ENCODE measurements at regions not wholly inside any gene's neighbourhood (a gene's known extent, or its start where the extent isn't known, plus 50 kb on each side); places are given as distances from the start of the nearest gene placed in this dataset.

DNA sequence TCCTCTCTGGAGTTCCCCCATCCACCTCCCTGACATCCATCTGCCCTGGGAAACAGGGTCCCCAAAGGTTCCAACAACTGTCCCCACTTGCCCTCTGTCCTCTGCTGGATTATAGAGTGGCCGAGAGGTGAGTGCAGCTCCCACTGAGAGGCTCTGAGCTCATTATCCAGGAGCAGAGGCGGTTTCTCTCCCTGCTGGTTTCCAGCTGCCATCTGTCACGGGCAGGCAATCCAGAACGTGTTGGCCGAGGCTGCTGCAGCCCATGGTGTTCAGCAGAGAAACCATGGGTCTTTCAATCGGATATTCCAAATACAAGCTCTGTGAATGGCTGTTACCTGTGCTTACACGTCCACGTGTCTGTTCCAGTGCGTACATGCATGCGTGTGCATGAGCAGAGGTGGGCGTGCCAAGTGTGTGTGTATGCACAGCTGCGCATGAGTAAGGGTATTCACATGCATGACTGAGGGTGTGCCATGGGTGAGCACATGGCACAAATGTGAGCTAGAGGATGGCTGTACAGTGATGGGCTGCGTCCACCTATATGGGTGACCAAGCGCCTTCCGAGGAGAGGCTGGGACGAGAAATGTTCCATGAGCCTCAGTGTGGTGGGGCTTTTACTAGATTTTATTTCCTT, 183.7 kb upstream of the PMEPA1 start:
- no peak for ATAC-seq
- no TSS peak for BruUV-seq (replicated peaks)

GRCh38 chr20:57892471-57892870, 182.7 kb upstream of the PMEPA1 start:
- no peaks in the 10 kb centered on the region for H3K36me3 ChIP-seq (ENCODE audit: low read depth, low read length)
- intact Hi-C loops (cut with micrococcal nuclease): no loop called here
- H2AFZ ChIP-seq (ENCODE audit: low read length): no peak overlapping the region
- H3K9me2 ChIP-seq (replicated peaks; ENCODE audit: low read length): no peaks in the 10 kb centered on the region
- no peaks in the 10 kb centered on the region for H3K79me2 ChIP-seq (ENCODE audit: low read length)
- ATAC-seq (no peak), DNase-seq (no peak)
- H3K4me3 ChIP-seq (ENCODE audit: low read length): no peak overlapping the region
- ChIA-PET CTCF (no interaction called here), POLR2A (ENCODE audit: unreplicated experiment) (no interaction called here)
- no peak overlapping the region for H3K9ac ChIP-seq (ENCODE audit: low read length)
- H3K9me3 ChIP-seq (ENCODE audit: low read length): no peaks in the 10 kb centered on the region
- no peaks in the 10 kb centered on the region for H3K27me3 ChIP-seq (ENCODE audit: low read length)
- H3K4me1 ChIP-seq (ENCODE audit: insufficient read depth, low read length): no peaks in the 10 kb centered on the region
- BruUV-seq (replicated peaks): no TSS peak
- TF ChIP-seq CTCF (conservative IDR thresholded peaks at IDR 0.05; ENCODE audit: low read depth, low read length): no peak
- H3K27ac ChIP-seq (ENCODE audit: low read length): no peak overlapping the region
- H3K4me2 ChIP-seq (ENCODE audit: low read length): no peak overlapping the region
- no peaks in the 10 kb centered on the region for H3F3A ChIP-seq (ENCODE audit: low read length, unreplicated experiment)
- H4K20me1 ChIP-seq (ENCODE audit: low read length): no peaks in the 10 kb centered on the region

More for the DNA sequence above, 183.7 kb upstream of the PMEPA1 start:
- H3K4me1 ChIP-seq (ENCODE audit: insufficient read depth, low read length): no peaks in the 10 kb centered on the region
- H4K20me1 ChIP-seq (ENCODE audit: low read length): no peaks in the 10 kb centered on the region
- H3K9ac ChIP-seq (ENCODE audit: low read length): no peak overlapping the region
- H3K79me2 ChIP-seq (ENCODE audit: low read length): no peaks in the 10 kb centered on the region
- H2AFZ ChIP-seq (ENCODE audit: low read length): no peak overlapping the region
- no peak for DNase-seq
- no peak for TF ChIP-seq CTCF (conservative IDR thresholded peaks at IDR 0.05; ENCODE audit: low read depth, low read length)
- TF ChIP-seq EZH2 (IDR thresholded peaks at IDR 0.05; ENCODE audit: low read length, unreplicated experiment): no peak
- TF ChIP-seq EZH2phosphoT487 (IDR thresholded peaks at IDR 0.05; ENCODE audit: borderline replicate concordance, low read length): no peak
- no peak overlapping the region for H3K4me2 ChIP-seq (ENCODE audit: low read length)
- H3K4me3 ChIP-seq (ENCODE audit: low read length): no peak overlapping the region
- H3K36me3 ChIP-seq (ENCODE audit: low read depth, low read length): no peaks in the 10 kb centered on the region
- ChIA-PET POLR2A (ENCODE audit: unreplicated experiment) (no interaction called here), CTCF (interaction anchor here (0.8 kb wide), 1 partner anchor 9 kb away, joined by 3 read pairs; no protein-coding TSS in a partner anchor)
- intact Hi-C loops (cut with micrococcal nuclease): no loop called here
- H3K9me3 ChIP-seq (ENCODE audit: low read length): no peaks in the 10 kb centered on the region
- H3K27ac ChIP-seq (ENCODE audit: low read length): no peak overlapping the region
- H3K27me3 ChIP-seq (ENCODE audit: low read length): no peaks in the 10 kb centered on the region
- no peaks in the 10 kb centered on the region for H3F3A ChIP-seq (ENCODE audit: low read length, unreplicated experiment)
- H3K9me2 ChIP-seq (replicated peaks; ENCODE audit: low read length): no peaks in the 10 kb centered on the region

- no peak for ATAC-seq
- Histone ChIP-seq H3K9me3 (ENCODE audit: low read length) (no peaks in the 10 kb centered on the region), H3K4me2 (ENCODE audit: low read length) (no peak overlapping the region), H4K20me1 (ENCODE audit: low read length) (no peaks in the 10 kb centered on the region), H2AFZ (ENCODE audit: low read length) (no peak overlapping the region), H3K4me1 (ENCODE audit: insufficient read depth, low read length) (no peaks in the 10 kb centered on the region), H3K9me2 (replicated peaks; ENCODE audit: low read length) (no peaks in the 10 kb centered on the region), H3K27me3 (ENCODE audit: low read length) (no peaks in the 10 kb centered on the region), H3K4me3 (ENCODE audit: low read length) (no peak overlapping the region), H3K27ac (ENCODE audit: low read length) (no peak overlapping the region), H3F3A (ENCODE audit: low read length, unreplicated experiment) (no peaks in the 10 kb centered on the region), H3K79me2 (ENCODE audit: low read length) (no peaks in the 10 kb centered on the region), H3K36me3 (ENCODE audit: low read depth, low read length) (no peaks in the 10 kb centered on the region), H3K9ac (ENCODE audit: low read length) (no peak overlapping the region)
- no TSS peak for BruUV-seq (replicated peaks)
- DNase-seq: no peak
- intact Hi-C loops (cut with micrococcal nuclease): no loop called here
- ChIA-PET CTCF (no interaction called here), POLR2A (ENCODE audit: unreplicated experiment) (no interaction called here)
- TF ChIP-seq EZH2phosphoT487 (IDR thresholded peaks at IDR 0.05; ENCODE audit: borderline replicate concordance, low read length) (no peak), EZH2 (IDR thresholded peaks at IDR 0.05; ENCODE audit: low read length, unreplicated experiment) (no peak), CTCF (conservative IDR thresholded peaks at IDR 0.05; ENCODE audit: low read depth, low read length) (no peak)
Measured at GRCh38 chr20:57891014-57891413, 181.2 kb upstream of the PMEPA1 start.
